CD4-positive, alpha-beta memory T cell (primary cell): ENCODE measurements at regions not wholly inside any gene's neighbourhood (a gene's known extent, or its start where the extent isn't known, plus 50 kb on each side); places are given as distances from the start of the nearest gene placed in this dataset.

Source experiments
- CTCF ChIA-PET: fragments of 350-600 bp; sonication (Branson Sonifier 250); formaldehyde crosslinking; loops from one replicate; lab custom pipeline; 2021; ENCODE audit warnings: inconsistent platforms; ENCODE audit not compliant: partially characterized antibody; lab: Charles Lee
- POLR2A ChIA-PET: fragments of 350-600 bp; sonication (Branson Sonifier 250); formaldehyde crosslinking; loops from one replicate; lab custom pipeline; 2021; ENCODE audit not compliant: partially characterized antibody; lab: Charles Lee
- DNase-seq, 5 donors: peaks; one replicate each; pipeline versions ENCODE4 v3.0.0 to v3.0.0-alpha.2; 2020 to 2022; ENCODE audit warnings: mixed read lengths in 1 of 5
- H3K27ac ChIP-seq: one replicate; pipeline ENCODE4 v1.7.0; 2013; ENCODE audit warnings: low read depth, low read length
- H3K27me3 ChIP-seq: 2 replicates; pipeline ENCODE4 v1.7.0; 2013; ENCODE audit warnings: mild to moderate bottlenecking, low read length, moderate library complexity; ENCODE audit not compliant: insufficient read depth
- H3K36me3 ChIP-seq: 2 replicates; pipeline ENCODE4 v1.7.0; 2013; ENCODE audit warnings: mild to moderate bottlenecking, low read length, moderate library complexity; ENCODE audit not compliant: insufficient read depth
- H3K4me1 ChIP-seq: 2 replicates; pipeline ENCODE4 v1.7.0; 2013; ENCODE audit warnings: mild to moderate bottlenecking, low read length, moderate library complexity; ENCODE audit not compliant: insufficient read depth
- H3K4me3 ChIP-seq, 2 donors: one replicate each; pipeline ENCODE4 v1.7.0; 2013; ENCODE audit warnings: low read length in 2 of 2, mild to moderate bottlenecking in 1 of 2
- H3K9me3 ChIP-seq, 2 donors: one replicate each; pipeline ENCODE4 v1.7.0; 2013; ENCODE audit warnings: low read length in 2 of 2, control low read depth in 1 of 2; ENCODE audit not compliant: control insufficient read depth in 1 of 2
- H3K27ac Mint-ChIP-seq, 7 donors: one replicate each; pipeline ENCODE4 v1.8.0; 2020 to 2021; ENCODE audit warnings: mixed read lengths in 7 of 7, mild to moderate bottlenecking in 6 of 7, inconsistent platforms in 3 of 7, moderate library complexity in 3 of 7
- H3K27me3 Mint-ChIP-seq, 2 donors: one replicate each; pipeline ENCODE4 v1.8.0; 2020 to 2021; ENCODE audit warnings: mixed read lengths in 2 of 2
- H3K36me3 Mint-ChIP-seq, 2 donors: one replicate each; pipeline ENCODE4 v1.8.0; 2020 to 2021; ENCODE audit warnings: mixed read lengths in 2 of 2, inconsistent platforms in 1 of 2, mild to moderate bottlenecking in 1 of 2
- H3K4me1 Mint-ChIP-seq, 4 donors: one replicate each; pipeline ENCODE4 v1.8.0; 2020 to 2021; ENCODE audit warnings: mixed read lengths in 4 of 4, mild to moderate bottlenecking in 1 of 4
- H3K4me3 Mint-ChIP-seq, 8 donors: one replicate each; pipeline ENCODE4 v1.8.0; 2020 to 2021; ENCODE audit warnings: mixed read lengths in 8 of 8, mild to moderate bottlenecking in 7 of 8, moderate library complexity in 6 of 8, inconsistent platforms in 3 of 8
- H3K9me3 Mint-ChIP-seq, 8 donors: one replicate each; pipeline ENCODE4 v1.8.0; 2020 to 2021; ENCODE audit warnings: mixed read lengths in 8 of 8, mild to moderate bottlenecking in 5 of 8, inconsistent platforms in 3 of 8, moderate library complexity in 1 of 8
- intact Hi-C: fragments of 100-400 bp; cut with micrococcal nuclease; formaldehyde crosslinking; loops from one replicate; pipeline ENCODE4 v1.15.1; 2023

DNA sequence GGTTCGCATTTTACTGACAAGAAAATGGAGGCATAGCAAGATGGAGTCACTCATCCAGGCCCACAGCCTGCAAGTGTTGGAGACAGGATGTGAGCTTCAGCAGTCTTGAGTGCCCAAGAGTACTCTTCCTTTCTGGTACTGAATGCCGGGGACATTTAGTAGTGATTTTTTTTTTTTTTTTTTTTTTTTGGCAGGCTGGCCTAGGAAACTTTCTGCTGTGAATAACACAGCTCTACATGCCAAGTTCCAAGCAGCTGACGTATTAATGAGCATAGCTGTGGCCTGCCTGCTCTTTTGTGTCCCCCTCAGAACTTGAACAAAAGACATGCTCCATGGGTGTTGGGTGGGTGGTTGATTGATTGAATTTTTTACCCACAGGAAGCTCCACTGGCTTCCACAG, 195.5 kb upstream of the CADM1 start:
- H3K4me3 ChIP-seq, result no peak overlapping the region
- ChIA-PET CTCF (no interaction called here), POLR2A (no interaction called here)
- intact Hi-C loops, result no loop called here
- no peak for DNase-seq
- H3K4me3 Mint-ChIP-seq, result no peak overlapping the region
- H3K27ac ChIP-seq, result no peak overlapping the region
- H3K9me3 Mint-ChIP-seq, result peaks cover 0 to 12% (median 4%) of the 10 kb centered on the region in 8 donors
- no peaks in the 10 kb centered on the region for H3K27me3 ChIP-seq
- no peaks in the 10 kb centered on the region for H3K9me3 ChIP-seq
- H3K4me1 Mint-ChIP-seq, result no peaks in the 10 kb centered on the region
- no peaks in the 10 kb centered on the region for H3K36me3 Mint-ChIP-seq
- H3K36me3 ChIP-seq, result no peaks in the 10 kb centered on the region
- H3K27ac Mint-ChIP-seq, result no peak overlapping the region
- no peaks in the 10 kb centered on the region for H3K4me1 ChIP-seq
- H3K27me3 Mint-ChIP-seq, result peaks cover 0 to 2% of the 10 kb centered on the region in 2 donors

DNA sequence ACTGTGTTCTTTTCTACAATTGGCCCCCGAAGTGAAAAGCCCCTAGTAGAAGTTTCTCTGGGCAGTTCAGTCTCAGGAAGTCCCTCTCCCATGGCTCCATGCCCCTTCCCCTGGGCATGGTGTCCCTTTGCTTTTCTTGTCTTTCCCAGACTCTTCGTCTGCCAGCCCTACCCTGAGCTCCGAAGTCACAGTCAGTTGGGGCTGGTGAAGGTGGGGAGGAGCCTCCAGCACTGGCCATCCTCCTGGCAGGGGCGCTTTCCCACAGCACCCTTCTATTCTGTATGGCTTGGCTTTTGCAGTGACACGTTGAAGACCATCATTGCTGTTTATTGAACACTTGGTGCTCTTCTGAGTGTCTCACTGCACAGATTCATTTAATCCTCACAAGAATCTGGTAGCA, 195.1 kb upstream of the CADM1 start:
- peaks cover 0 to 8% (median 3%) of the 10 kb centered on the region in 8 donors for H3K9me3 Mint-ChIP-seq
- CTCF ChIA-PET, result no interaction called here
- intact Hi-C loops, result no loop called here
- H3K4me3 ChIP-seq, result no peak overlapping the region
- H3K4me3 Mint-ChIP-seq, result no peak overlapping the region
- H3K27ac ChIP-seq, result no peak overlapping the region
- H3K4me1 ChIP-seq, result no peaks in the 10 kb centered on the region
- H3K27me3 Mint-ChIP-seq, result peaks cover 0 to 2% of the 10 kb centered on the region in 2 donors
- POLR2A ChIA-PET, result no interaction called here
- no peak overlapping the region for H3K27ac Mint-ChIP-seq
- no peaks in the 10 kb centered on the region for H3K36me3 ChIP-seq
- no peaks in the 10 kb centered on the region for H3K27me3 ChIP-seq
- no peaks in the 10 kb centered on the region for H3K9me3 ChIP-seq
- H3K4me1 Mint-ChIP-seq, result no peaks in the 10 kb centered on the region
- no peaks in the 10 kb centered on the region for H3K36me3 Mint-ChIP-seq
- DNase-seq, result no peak

DNA sequence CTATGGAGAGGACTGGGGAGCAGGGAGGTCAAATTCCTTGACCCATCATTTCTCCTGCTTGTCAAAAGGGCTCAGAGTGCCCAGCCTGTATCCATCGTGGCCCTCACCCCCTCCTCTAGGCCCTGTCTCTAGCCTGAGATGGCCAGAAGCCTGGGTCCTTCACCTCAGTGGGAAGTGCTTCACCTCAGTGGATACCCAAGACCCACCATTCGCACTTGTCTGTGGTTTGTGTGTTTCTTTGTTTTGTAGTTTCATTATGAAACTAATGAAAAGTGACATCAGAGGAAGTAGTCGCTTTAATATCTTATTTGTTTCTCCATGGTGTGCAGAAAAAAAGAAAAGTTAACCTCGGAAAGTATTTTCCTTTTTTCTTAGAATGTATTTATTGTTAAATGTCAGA, 194.0 kb upstream of the CADM1 start:
- no peaks in the 10 kb centered on the region for H3K27me3 ChIP-seq
- no peak overlapping the region for H3K27ac Mint-ChIP-seq
- H3K4me3 Mint-ChIP-seq, result no peak overlapping the region
- H3K27me3 Mint-ChIP-seq, result peaks cover 0 to 2% of the 10 kb centered on the region in 2 donors
- DNase-seq, result no peak
- POLR2A ChIA-PET, result no interaction called here
- no peaks in the 10 kb centered on the region for H3K36me3 Mint-ChIP-seq
- H3K4me3 ChIP-seq, result no peak overlapping the region
- H3K27ac ChIP-seq, result no peak overlapping the region
- CTCF ChIA-PET, result no interaction called here
- H3K9me3 Mint-ChIP-seq, result peaks cover 0 to 7% (median 2%) of the 10 kb centered on the region in 8 donors
- H3K9me3 ChIP-seq, result no peaks in the 10 kb centered on the region
- no peaks in the 10 kb centered on the region for H3K4me1 Mint-ChIP-seq
- H3K4me1 ChIP-seq, result no peaks in the 10 kb centered on the region
- intact Hi-C loops, result no loop called here
- no peaks in the 10 kb centered on the region for H3K36me3 ChIP-seq

DNA sequence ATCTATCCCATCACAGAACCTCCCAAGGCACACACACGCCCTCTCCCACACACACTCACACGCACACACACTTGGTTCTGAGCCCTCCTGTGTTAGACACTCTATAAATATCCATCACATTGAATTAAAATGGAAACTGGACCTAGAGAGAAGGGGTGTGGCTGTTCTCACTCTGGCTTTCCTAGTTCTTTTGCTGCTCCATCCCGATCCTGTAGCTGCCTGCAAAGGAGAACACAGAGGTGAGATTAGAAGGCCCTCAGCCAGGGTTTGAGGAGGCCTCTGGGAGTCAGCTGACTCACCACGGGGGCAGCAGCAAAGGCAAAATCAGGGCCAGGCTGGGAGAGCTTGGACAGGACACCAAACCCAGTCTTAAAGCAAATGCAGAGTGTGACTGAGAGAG, 192.3 kb upstream of the CADM1 start:
- H3K36me3 Mint-ChIP-seq, result no peaks in the 10 kb centered on the region
- intact Hi-C loops, result no loop called here

DNA sequence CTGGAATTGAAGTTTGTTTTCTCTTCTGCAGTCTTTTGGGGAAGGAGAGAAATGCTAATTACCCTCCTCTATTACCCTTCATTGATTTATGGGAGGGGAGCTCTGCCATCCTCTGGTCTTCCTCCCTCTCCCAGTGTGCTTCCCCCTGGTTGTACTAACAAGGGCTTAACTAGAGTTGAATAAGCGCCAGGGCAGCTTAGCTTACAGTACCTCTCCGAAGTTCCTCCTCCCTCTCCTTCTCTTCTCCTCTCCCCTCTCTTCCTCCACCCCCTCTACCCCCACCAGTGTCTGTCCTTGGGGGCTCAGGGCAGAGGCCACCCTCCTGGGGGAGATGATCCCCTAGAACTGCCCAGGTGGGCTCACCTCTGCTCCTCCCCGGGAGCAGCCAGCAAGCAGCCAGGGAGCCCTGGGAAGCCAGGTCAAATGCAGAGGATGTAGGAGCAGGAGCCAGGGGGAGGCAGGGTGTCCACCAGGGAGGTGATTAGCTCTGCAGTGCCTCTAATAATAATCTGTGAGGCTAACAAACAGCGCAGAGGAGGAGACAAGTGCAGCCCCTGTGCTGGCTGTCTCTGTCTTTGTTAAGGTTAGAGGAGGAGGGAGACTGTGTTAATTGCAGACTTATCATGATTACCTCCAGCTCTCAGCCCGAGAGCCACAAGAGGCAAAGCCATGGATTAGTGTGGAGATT, 191.6 kb upstream of the CADM1 start:
- Mint-ChIP-seq H3K9me3 (peaks cover 0 to 7% (median under 1%) of the 10 kb centered on the region in 8 donors), H3K36me3 (no peaks in the 10 kb centered on the region), H3K27me3 (peaks cover 0 to 2% of the 10 kb centered on the region in 2 donors), H3K4me1 (no peaks in the 10 kb centered on the region), H3K4me3 (no peak overlapping the region), H3K27ac (no peak overlapping the region)
- Histone ChIP-seq H3K36me3 (no peaks in the 10 kb centered on the region), H3K4me3 (no peak overlapping the region), H3K27me3 (no peaks in the 10 kb centered on the region), H3K27ac (no peak overlapping the region), H3K4me1 (no peaks in the 10 kb centered on the region), H3K9me3 (no peaks in the 10 kb centered on the region)
- CTCF ChIA-PET, result no interaction called here
- intact Hi-C loops, result no loop called here
- POLR2A ChIA-PET, result no interaction called here
- no peak for DNase-seq

More for the DNA sequence above, 192.3 kb upstream of the CADM1 start:
- Histone ChIP-seq H3K4me3 (no peak overlapping the region), H3K9me3 (no peaks in the 10 kb centered on the region), H3K27me3 (no peaks in the 10 kb centered on the region), H3K4me1 (no peaks in the 10 kb centered on the region), H3K27ac (no peak overlapping the region), H3K36me3 (no peaks in the 10 kb centered on the region)
- DNase-seq, result no peak
- ChIA-PET POLR2A (no interaction called here), CTCF (no interaction called here)
- H3K9me3 Mint-ChIP-seq, result peaks cover 0 to 7% (median under 1%) of the 10 kb centered on the region in 8 donors
- H3K27me3 Mint-ChIP-seq, result peaks cover 0 to 2% of the 10 kb centered on the region in 2 donors
- no peaks in the 10 kb centered on the region for H3K4me1 Mint-ChIP-seq
- H3K4me3 Mint-ChIP-seq, result no peak overlapping the region
- H3K27ac Mint-ChIP-seq, result no peak overlapping the region

DNA sequence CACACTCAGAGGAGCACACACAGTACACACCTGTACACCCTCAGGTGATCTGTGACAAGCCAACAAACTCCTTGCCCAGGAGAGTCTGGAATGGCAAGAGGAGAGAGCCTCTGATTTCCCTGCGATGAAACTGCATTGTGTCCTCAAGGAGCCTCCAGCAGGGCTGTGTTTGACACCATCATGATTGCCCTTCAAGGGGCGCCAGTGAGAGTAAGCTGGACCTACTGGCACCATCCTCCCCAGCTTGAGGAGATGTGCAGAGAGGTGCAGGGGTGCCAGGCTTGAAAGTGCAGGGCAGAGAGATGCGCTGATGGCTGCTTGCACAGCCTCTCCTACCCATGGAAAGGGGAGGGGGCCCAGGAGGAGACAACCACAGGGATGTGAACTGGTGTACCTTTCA, 188.8 kb upstream of the CADM1 start:
- Histone ChIP-seq H3K27ac (no peak overlapping the region), H3K4me3 (no peak overlapping the region), H3K36me3 (no peaks in the 10 kb centered on the region), H3K4me1 (no peaks in the 10 kb centered on the region), H3K9me3 (no peaks in the 10 kb centered on the region), H3K27me3 (no peaks in the 10 kb centered on the region)
- intact Hi-C loops, result no loop called here
- ChIA-PET POLR2A (no interaction called here), CTCF (no interaction called here)
- H3K4me3 Mint-ChIP-seq, result no peak overlapping the region
- no peak overlapping the region for H3K27ac Mint-ChIP-seq
- H3K36me3 Mint-ChIP-seq, result no peaks in the 10 kb centered on the region
- peaks cover 0 to 2% of the 10 kb centered on the region in 2 donors for H3K27me3 Mint-ChIP-seq
- H3K4me1 Mint-ChIP-seq, result no peaks in the 10 kb centered on the region
- no peak for DNase-seq
- H3K9me3 Mint-ChIP-seq, result peaks cover 0 to 3% (median 0%) of the 10 kb centered on the region in 8 donors

DNA sequence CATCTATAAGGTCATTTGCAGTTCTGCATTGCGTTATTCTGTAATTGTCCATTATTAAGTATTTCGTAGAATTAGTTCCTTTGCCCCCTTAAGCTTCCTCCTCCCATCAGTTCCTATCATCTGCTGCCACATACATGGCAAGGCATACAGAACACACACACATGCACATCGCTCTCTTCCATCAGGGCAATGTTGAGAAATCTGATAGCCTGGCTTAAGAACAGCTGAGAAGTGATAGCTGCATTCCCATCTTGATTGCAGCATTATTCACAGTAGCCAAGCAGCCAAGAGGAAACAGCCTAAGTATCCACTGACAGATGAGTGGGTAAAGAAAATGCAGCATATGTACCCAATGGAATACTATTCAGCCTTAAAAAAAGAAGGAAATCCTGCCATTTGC, 186.8 kb upstream of the CADM1 start:
- Histone ChIP-seq H3K27me3 (no peaks in the 10 kb centered on the region), H3K27ac (no peak overlapping the region), H3K36me3 (no peaks in the 10 kb centered on the region), H3K4me1 (no peaks in the 10 kb centered on the region), H3K4me3 (no peak overlapping the region), H3K9me3 (no peaks in the 10 kb centered on the region)
- no peak overlapping the region for H3K4me3 Mint-ChIP-seq
- H3K27me3 Mint-ChIP-seq, result peaks cover 0 to 2% of the 10 kb centered on the region in 2 donors
- intact Hi-C loops, result no loop called here
- H3K27ac Mint-ChIP-seq, result no peak overlapping the region
- no peaks in the 10 kb centered on the region for H3K4me1 Mint-ChIP-seq
- CTCF ChIA-PET, result no interaction called here
- peaks cover 0 to 12% (median 3%) of the 10 kb centered on the region in 8 donors for H3K9me3 Mint-ChIP-seq
- no peaks in the 10 kb centered on the region for H3K36me3 Mint-ChIP-seq
- DNase-seq, result no peak
- POLR2A ChIA-PET, result no interaction called here
